Activated naive CD4-positive, alpha-beta T cell treated with anti-CD3 and anti-CD28 coated beads for 36 hours (primary cell): ENCODE measurements at regions not wholly inside any gene's neighbourhood (a gene's known extent, or its start where the extent isn't known, plus 50 kb on each side); places are given as distances from the start of the nearest gene placed in this dataset.

Experiments
- CTCF ChIA-PET: fragments of 350-600 bp; sonication (Branson Sonifier 250); formaldehyde crosslinking; loops from one replicate; lab custom pipeline; 2021; ENCODE audit warnings: antibody characterized with exemption; lab: Charles Lee
- DNase-seq: peaks from one replicate; pipeline ENCODE4 v3.0.0-alpha.2; 2020
- H3K27ac Mint-ChIP-seq: one replicate; pipeline ENCODE4 v1.8.0; 2021; ENCODE audit warnings: mild to moderate bottlenecking, mixed read lengths
- H3K27me3 Mint-ChIP-seq: one replicate; pipeline ENCODE4 v1.8.0; 2021; ENCODE audit warnings: low read depth, mixed read lengths
- H3K36me3 Mint-ChIP-seq: one replicate; pipeline ENCODE4 v1.8.0; 2021; ENCODE audit warnings: low read depth, mixed read lengths
- H3K4me1 Mint-ChIP-seq: one replicate; pipeline ENCODE4 v1.8.0; 2021; ENCODE audit warnings: low read depth, mixed read lengths
- H3K4me3 Mint-ChIP-seq: one replicate; pipeline ENCODE4 v1.8.0; 2021; ENCODE audit warnings: mild to moderate bottlenecking, moderate library complexity, mixed read lengths
- H3K9me3 Mint-ChIP-seq: one replicate; pipeline ENCODE4 v1.8.0; 2021; ENCODE audit warnings: mixed read lengths
- intact Hi-C: fragments of 100-400 bp; cut with micrococcal nuclease; formaldehyde crosslinking; loops from one replicate; pipeline ENCODE4 v1.15.1; 2023

DNA sequence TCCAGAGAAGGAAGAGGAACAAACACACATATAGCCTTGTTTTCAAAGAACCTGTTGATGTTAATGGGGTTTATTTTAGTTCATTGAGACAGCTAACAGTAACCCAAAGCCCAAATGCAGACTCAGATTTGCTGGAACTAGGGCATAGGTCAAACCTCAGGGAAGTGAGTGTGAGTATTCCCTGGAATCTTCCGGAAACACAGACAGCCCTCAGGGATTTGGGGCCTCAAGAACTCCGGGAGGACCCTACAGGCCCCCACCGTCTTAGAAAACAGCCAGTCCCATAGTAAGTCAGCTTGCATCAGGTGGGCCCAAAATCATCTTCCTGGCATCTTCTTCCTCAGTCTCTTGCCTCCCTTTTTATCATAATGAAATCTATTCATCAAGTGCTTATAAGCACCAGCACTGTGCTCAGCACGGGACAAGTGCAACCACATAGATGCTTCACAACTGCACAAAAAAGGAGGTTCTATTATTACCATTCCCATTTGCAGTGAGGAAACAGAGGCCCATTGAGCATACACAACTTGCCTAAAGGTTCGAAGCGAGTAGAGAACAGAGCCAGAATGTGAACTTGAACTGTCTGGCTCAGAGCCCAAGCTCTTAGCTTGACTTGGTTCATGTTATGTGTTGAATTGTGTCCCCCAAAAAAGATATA lies 50.2 kb upstream of the BCL11A start:
- CTCF ChIA-PET, result no interaction called here
- no peak for DNase-seq
- H3K4me1 Mint-ChIP-seq, result no peaks in the 10 kb centered on the region
- peaks cover 4% of the 10 kb centered on the region for H3K9me3 Mint-ChIP-seq
- H3K27ac Mint-ChIP-seq, result no peak overlapping the region
- peaks cover under 1% of the 10 kb centered on the region for H3K27me3 Mint-ChIP-seq
- H3K36me3 Mint-ChIP-seq, result no peaks in the 10 kb centered on the region
- no peak overlapping the region for H3K4me3 Mint-ChIP-seq
- intact Hi-C loops, result no loop called here

DNA sequence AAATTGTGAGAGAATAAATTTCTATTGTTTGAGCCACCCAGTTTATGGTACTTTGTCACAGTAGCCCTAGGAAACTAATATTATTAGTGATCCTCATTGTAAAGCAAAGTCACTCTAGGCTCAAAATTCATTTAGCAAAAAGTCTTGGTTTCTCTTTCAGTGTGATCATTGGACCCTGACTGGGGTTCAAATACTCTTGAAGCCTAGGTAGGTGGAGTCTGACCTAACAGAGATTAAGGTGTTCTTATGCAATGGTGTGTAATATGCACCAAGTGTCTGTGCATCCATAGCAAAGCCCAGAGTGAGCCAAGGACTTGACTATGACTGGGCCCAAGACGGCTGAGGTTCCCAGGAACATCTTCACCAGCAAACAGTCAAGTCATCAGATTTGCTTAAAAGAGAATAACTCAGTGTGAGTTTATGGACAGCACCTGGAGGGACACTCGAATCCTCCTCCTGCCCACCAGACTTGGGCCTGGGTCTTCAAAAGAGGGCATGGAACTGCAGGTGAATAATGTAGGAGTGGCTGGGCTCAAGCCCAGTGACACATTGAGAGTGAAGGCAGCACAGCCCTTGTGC lies 51.1 kb upstream of the BCL11A start:
- Mint-ChIP-seq H3K27me3 (peaks cover 3% of the 10 kb centered on the region), H3K4me1 (no peaks in the 10 kb centered on the region), H3K27ac (no peak overlapping the region), H3K4me3 (no peak overlapping the region), H3K9me3 (peaks cover 4% of the 10 kb centered on the region), H3K36me3 (no peaks in the 10 kb centered on the region)
- intact Hi-C loops, result no loop called here
- CTCF ChIA-PET, result no interaction called here
- DNase-seq, result no peak

DNA sequence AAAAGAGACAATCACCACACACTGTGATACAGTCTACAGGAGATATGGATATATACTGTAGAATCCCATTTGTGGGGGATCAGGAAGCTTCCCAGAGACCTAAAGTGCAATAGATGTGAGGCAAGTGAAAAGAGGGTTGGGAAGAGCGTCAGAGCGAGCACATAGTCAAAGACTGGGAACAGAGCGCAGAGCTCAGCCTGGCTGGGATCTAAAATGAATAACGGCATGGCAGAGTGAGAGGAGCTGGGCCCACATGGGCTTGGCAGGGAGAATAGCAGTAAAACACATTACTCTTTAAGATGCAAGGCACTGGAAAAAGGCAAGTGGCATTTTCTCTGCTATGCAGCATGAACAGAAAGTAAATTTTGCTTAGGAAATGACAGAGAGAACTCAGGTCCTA lies 52.4 kb upstream of the BCL11A start:
- intact Hi-C loops, result no loop called here
- no peaks in the 10 kb centered on the region for H3K36me3 Mint-ChIP-seq
- no peaks in the 10 kb centered on the region for H3K4me1 Mint-ChIP-seq
- no peak overlapping the region for H3K27ac Mint-ChIP-seq
- peaks cover 5% of the 10 kb centered on the region for H3K27me3 Mint-ChIP-seq
- CTCF ChIA-PET, result no interaction called here
- DNase-seq, result no peak
- no peak overlapping the region for H3K4me3 Mint-ChIP-seq
- H3K9me3 Mint-ChIP-seq, result no peaks in the 10 kb centered on the region

DNA sequence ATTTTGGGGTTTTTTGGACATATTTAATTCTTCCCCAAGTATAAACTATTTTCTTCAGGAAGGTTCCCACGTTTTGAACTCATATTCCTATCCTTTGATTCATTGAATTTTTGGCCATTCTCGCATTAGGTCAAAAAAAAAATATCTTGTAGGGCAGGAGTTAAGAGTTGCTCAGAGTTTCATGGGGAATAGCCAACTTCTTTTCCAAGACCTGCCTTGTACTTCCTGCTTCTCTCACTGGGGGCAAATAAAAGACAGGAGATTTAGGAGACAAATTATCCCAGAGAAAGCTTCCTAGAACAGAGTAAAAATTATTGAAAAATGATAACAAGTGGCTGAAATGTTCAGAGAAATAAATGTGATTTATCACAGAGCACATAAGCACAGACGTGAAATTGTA lies 55.2 kb upstream of the BCL11A start:
- peaks cover 14% of the 10 kb centered on the region for H3K27me3 Mint-ChIP-seq
- intact Hi-C loops, result no loop called here
- H3K4me1 Mint-ChIP-seq, result no peaks in the 10 kb centered on the region
- H3K9me3 Mint-ChIP-seq, result no peaks in the 10 kb centered on the region
- CTCF ChIA-PET, result no interaction called here
- no peak overlapping the region for H3K4me3 Mint-ChIP-seq
- no peaks in the 10 kb centered on the region for H3K36me3 Mint-ChIP-seq
- no peak overlapping the region for H3K27ac Mint-ChIP-seq
- no peak for DNase-seq

DNA sequence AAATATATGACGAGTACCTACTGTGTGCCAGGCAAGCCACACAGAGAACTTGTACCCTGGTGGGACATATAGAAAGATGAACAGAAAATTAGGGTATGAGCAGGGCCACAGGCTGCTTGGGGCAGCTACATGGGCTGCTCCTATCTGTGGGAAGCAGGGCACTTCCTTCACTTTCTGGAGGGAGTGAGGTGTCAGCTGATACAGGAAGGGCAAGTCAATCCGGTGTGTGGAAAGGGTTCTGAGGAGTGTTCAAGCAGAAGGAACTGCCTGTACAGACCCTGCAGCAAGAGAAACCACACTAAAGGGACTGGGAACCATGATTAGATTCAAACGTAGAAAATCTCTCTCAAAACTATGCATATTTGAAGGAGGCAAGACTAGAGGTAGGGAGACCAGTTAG lies 58.6 kb upstream of the BCL11A start:
- CTCF ChIA-PET, result interaction anchor here (1.2 kb wide), 1 partner anchor 63 kb away, joined by 5 read pairs; no protein-coding TSS in a partner anchor
- no peak for DNase-seq
- H3K36me3 Mint-ChIP-seq, result no peaks in the 10 kb centered on the region
- no peaks in the 10 kb centered on the region for H3K4me1 Mint-ChIP-seq
- H3K27me3 Mint-ChIP-seq, result peaks cover 14% of the 10 kb centered on the region
- H3K4me3 Mint-ChIP-seq, result no peak overlapping the region
- no peaks in the 10 kb centered on the region for H3K9me3 Mint-ChIP-seq
- intact Hi-C loops, result no loop called here
- no peak overlapping the region for H3K27ac Mint-ChIP-seq

DNA sequence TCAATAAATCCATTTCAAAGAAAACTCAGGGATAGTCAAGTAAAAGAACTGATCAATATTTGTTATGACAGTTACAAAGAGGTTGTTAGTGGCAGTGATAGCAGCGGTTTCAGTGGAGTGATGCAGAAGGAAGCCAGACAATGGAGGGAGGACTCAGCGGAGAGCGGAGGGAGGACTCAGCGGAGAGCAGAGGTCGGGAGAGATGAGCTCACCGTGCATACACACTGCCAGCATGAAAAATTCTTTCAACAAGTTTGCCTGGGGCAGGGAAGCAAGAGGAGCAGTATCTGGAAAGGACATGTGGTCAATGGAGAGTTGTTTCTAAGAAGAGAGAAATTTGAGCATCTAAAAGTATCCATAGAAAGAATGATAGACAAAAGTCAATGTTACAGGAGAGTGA lies 60.9 kb upstream of the BCL11A start:
- peaks cover 13% of the 10 kb centered on the region for H3K27me3 Mint-ChIP-seq
- H3K4me3 Mint-ChIP-seq, result no peak overlapping the region
- CTCF ChIA-PET, result no interaction called here
- no peaks in the 10 kb centered on the region for H3K4me1 Mint-ChIP-seq
- H3K27ac Mint-ChIP-seq, result no peak overlapping the region
- H3K9me3 Mint-ChIP-seq, result no peaks in the 10 kb centered on the region
- no peak for DNase-seq
- no peaks in the 10 kb centered on the region for H3K36me3 Mint-ChIP-seq
- intact Hi-C loops, result no loop called here

DNA sequence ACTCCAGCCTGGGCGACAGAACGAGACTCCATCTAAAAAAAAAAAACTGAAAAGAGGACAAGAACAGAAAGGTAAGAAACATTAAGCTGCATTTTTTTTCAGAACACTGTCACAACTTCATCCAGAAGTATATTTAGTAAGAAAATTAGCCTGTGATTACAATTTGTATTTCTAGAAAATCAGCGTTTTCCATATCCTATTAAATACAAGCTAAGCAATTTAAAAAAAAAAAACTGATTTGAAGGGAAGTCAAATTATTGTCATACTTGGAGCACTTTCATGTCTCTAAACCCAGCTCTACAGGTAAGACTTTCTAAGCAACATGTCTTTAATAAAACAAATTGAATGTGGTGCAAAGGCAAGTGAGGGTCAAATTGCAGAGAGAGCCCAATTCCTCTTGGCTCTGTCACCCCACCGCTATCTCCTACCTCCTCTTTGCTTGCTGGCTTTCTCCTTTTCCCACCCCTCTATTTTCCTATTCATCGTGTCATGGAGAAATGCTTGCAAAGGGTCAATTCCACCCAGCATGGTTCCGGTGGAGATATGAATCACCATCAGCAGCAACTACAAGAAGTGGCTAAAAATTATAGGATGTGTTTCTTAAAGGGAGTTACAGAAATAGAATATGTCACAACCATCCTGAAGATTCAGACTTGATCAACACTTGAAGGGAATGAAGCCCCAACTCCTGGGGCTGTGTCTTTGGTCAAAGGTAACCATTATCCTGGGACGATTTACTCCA lies 68.4 kb upstream of the BCL11A start:
- no peaks in the 10 kb centered on the region for H3K4me1 Mint-ChIP-seq
- DNase-seq, result no peak
- intact Hi-C loops, result no loop called here
- no peaks in the 10 kb centered on the region for H3K36me3 Mint-ChIP-seq
- no peak overlapping the region for H3K4me3 Mint-ChIP-seq
- H3K27me3 Mint-ChIP-seq, result peaks cover 7% of the 10 kb centered on the region
- no peak overlapping the region for H3K27ac Mint-ChIP-seq
- CTCF ChIA-PET, result interaction anchor here (1.3 kb wide), 1 partner anchor 21 kb away, joined by 3 read pairs; no protein-coding TSS in a partner anchor
- H3K9me3 Mint-ChIP-seq, result no peaks in the 10 kb centered on the region

DNA sequence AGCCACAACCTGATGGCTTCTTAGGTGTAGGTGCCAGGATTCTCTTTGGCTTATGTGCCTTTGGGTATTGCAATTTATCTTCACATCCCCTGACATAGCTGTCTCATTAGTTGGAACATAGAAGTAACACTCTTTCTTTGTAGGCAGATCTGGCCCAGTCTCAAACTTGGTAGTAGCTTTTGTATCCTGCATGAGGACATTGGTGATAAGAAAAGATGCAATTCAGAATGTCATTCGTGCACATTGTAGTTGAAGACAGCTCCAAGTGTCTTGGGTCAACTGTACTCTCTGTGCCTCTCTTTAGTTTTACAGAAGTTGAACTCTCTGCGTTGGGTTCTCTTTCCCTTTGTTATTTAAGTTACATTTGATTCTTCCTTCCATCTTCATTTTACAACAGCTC lies 69.6 kb upstream of the BCL11A start:
- Mint-ChIP-seq H3K36me3 (no peaks in the 10 kb centered on the region), H3K4me1 (no peaks in the 10 kb centered on the region), H3K27me3 (peaks cover 7% of the 10 kb centered on the region), H3K4me3 (no peak overlapping the region), H3K27ac (no peak overlapping the region), H3K9me3 (no peaks in the 10 kb centered on the region)
- DNase-seq, result no peak
- CTCF ChIA-PET, result no interaction called here
- intact Hi-C loops, result no loop called here

DNA sequence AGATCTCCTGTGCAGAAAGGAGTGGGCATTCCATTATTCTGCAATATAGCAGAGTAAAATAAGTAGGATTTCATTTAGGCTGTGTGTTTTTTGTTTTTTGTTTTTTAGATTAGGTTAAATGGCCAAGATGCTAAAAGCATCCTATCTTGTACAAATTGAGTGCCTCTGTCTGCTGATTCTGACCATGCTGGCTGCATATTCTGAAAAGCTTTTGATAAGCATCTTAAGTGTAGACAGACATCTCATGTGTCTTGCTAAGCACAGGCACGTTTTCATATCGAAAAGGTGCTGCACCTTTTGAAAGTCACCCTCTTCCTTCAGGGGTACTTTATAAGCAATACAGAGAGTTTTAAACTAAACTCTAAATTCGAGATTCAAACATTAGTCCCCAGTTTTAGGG lies 74.0 kb upstream of the BCL11A start:
- DNase-seq, result no peak
- intact Hi-C loops, result no loop called here
- CTCF ChIA-PET, result interaction anchor here (1.6 to 1.8 kb wide), 2 partner anchors 18 to 47 kb away, joined by 4 to 5 read pairs; no protein-coding TSS in a partner anchor
- Mint-ChIP-seq H3K9me3 (no peaks in the 10 kb centered on the region), H3K4me3 (no peak overlapping the region), H3K27me3 (peaks cover 5% of the 10 kb centered on the region), H3K27ac (no peak overlapping the region), H3K36me3 (no peaks in the 10 kb centered on the region), H3K4me1 (no peaks in the 10 kb centered on the region)

DNA sequence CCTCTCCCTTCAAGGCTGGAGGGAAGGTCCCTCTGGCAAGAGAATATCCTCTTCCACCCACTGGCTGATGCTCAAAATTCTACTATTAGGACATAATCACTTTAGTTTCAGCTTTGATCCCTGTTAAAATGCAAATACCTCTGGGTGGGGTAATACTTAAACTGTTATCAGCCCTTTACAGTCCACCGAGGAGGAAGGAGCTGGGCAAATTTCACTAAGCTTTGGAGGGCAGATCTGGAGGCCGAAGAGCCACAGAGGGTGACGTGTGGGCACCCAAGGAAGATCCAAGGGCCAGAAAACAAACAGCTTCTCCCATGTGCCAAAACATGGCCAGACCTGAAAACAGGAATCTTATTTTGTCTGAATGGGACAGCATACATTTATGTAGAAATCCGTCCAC lies 74.6 kb upstream of the BCL11A start:
- Mint-ChIP-seq H3K27me3 (peaks cover 5% of the 10 kb centered on the region), H3K4me3 (no peak overlapping the region), H3K27ac (no peak overlapping the region), H3K4me1 (no peaks in the 10 kb centered on the region), H3K9me3 (no peaks in the 10 kb centered on the region), H3K36me3 (no peaks in the 10 kb centered on the region)
- intact Hi-C loops, result no loop called here
- CTCF ChIA-PET, result interaction anchor here (0.5 to 1.8 kb wide), 4 partner anchors 8 to 99 kb away, joined by 3 to 5 read pairs (median 4); no protein-coding TSS in a partner anchor
- no peak for DNase-seq

DNA sequence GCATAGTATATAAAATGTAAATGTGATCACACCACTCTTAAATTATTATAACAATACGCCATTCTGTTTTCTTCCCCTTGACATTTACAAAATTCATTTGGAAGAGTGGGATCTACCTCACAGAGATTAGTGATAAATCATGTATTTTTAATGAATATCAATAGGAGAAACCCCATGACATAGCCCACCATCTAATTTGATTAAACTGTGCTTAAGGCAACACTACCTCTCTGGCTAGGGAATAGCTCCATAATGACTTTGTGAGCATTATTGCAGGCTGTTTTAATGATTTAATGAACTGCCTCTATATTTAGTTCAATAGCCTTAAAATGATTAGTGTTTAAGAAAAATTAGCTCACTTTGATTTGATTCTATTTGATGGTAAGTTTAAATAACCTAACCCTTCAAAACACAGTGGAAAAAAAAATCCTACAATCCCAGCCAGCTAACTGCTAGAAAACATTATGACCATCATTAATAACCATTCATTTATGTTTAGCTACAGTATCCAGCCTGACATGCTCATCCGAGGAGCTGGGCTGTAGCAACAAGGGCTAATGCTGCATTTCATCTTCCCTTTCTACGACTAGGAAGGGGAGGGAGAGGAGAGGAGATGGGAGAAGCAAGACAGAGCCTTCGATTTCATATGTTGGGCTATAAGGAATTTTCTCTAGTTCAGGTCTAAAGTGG lies 75.3 kb upstream of the BCL11A start:
- Mint-ChIP-seq H3K9me3 (no peaks in the 10 kb centered on the region), H3K36me3 (no peaks in the 10 kb centered on the region), H3K27me3 (peaks cover 5% of the 10 kb centered on the region)

DNA sequence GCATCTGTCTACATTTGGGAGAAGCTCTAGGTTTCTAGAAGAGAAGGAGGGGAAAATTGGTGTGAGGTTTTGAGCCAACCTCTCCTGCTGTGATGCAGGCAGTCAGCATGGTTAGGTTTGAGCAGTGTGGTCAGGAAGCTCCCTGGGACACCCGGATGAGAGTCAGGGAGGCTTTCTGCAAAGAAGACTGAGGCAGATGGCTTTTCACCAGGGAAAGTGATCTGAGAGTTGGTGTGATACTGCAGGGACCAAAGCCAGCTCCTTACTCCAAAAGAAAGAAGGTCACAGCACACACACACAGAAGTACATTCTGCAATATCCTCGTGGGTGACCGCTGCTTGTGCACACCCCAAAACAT lies 75.8 kb upstream of the BCL11A start:
- Mint-ChIP-seq H3K36me3 (no peaks in the 10 kb centered on the region), H3K4me3 (no peak overlapping the region), H3K27me3 (peaks cover 4% of the 10 kb centered on the region), H3K4me1 (no peaks in the 10 kb centered on the region), H3K27ac (no peak overlapping the region), H3K9me3 (no peaks in the 10 kb centered on the region)
- DNase-seq, result no peak
- CTCF ChIA-PET, result interaction anchor here (0.5 to 1.8 kb wide), 5 partner anchors 16 to 571 kb away, joined by 3 to 5 read pairs (median 4); no protein-coding TSS in a partner anchor
- intact Hi-C loops, result no loop called here

More for the DNA sequence above, 75.3 kb upstream of the BCL11A start:
- intact Hi-C loops, result no loop called here
- no peak for DNase-seq
- H3K4me3 Mint-ChIP-seq, result no peak overlapping the region
- CTCF ChIA-PET, result interaction anchor here (0.5 to 1.8 kb wide), 4 partner anchors 17 to 73 kb away, joined by 3 to 5 read pairs (median 4); no protein-coding TSS in a partner anchor
- no peak overlapping the region for H3K27ac Mint-ChIP-seq
- H3K4me1 Mint-ChIP-seq, result no peaks in the 10 kb centered on the region
